HG02610 (cell line): ENCODE measurements at regions not wholly inside any gene's neighbourhood (a gene's known extent, or its start where the extent isn't known, plus 50 kb on each side); places are given as distances from the start of the nearest gene placed in this dataset.

Experiments
- ATAC-seq: cut with Tn5 transposase; IDR thresholded peaks from one replicate; pipeline ENCODE4 v1.9.1; 2021; ENCODE audit warnings: mild to moderate bottlenecking, moderate library complexity; ENCODE audit not compliant: unreplicated experiment

DNA sequence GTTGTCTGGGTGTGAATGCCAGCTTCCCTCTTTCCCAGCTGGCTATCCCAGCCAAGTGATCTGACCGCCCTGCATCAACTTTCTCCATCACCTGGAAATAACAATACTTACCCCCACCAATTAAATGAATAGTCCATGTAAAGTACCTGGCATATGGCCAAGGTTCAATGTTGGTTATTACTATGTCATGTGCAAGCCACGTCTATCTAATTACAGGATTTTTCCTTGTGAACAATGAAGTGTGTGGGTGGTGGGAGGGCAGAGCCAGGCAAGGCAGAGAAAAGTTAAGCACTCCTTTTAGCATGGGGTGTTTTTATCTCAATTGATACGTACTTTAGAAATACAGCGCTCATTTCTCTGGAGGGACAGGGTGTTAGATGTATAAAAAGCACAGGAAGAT is 121.1 kb downstream of the NHLRC3 start:
- no peak for ATAC-seq

DNA sequence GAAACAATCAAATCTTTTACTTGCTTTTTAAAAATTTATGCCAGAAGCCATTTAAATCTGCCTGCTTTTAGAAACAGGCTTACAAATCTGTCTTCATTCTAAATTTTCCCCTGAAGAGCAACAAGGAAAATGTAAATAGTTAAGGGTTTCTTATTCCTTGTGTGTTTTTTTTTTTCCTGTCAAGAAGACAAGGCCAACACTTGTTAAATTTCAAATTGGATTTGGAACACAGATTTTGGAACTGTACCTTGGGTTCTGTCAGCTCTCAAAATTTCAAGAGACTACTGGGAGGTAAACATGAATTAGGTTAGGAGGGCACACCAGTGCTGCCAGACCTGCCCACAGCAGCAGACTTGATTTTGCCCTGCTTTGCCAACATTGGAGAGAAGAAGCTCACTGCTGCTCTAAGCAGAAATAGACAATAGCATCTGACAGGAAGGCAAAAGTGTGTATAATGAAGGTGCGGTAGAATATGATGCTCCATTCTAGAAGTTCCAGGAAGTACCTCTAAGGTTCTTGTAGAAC is 121.7 kb downstream of the NHLRC3 start:
- ATAC-seq: no peak

DNA sequence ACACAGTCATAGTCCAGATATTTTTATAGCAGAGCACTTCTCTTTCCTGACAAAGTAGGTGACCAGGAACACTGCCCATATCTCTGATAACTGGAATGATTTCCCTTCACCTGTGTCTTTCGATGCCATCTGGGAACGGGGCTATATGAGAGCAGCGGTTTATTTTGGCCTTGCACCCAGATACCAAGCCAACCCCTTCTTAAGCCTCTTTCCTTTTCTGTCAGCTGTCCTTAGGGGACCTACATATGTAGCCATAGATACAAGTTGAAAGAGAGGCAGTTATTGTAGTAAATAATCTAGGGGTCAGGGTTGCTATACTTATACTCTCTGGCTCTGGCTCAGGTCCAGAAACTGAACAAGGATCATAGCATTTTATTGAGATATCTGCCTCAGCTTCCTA is 128.8 kb downstream of the NHLRC3 start:
- ATAC-seq: no peak

DNA sequence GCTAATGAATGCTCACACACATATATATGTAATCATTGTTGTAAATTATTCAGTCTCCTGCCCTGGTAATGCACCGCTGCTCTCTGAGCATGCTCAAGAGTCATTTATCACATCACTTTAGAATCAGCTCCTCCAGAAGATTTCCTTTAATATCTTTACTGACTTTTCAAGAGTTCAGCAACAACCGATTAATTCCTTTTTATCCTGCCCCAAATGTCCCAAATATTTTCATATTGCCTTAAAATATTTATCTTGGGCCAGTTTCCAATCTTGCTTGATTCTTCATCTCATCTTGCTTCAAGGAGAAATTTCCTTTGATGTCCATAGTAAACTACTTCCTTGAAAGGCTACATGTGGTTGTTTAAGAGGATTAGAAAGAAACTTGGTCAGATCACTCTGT is 132.5 kb downstream of the NHLRC3 start:
- ATAC-seq: no peak

DNA sequence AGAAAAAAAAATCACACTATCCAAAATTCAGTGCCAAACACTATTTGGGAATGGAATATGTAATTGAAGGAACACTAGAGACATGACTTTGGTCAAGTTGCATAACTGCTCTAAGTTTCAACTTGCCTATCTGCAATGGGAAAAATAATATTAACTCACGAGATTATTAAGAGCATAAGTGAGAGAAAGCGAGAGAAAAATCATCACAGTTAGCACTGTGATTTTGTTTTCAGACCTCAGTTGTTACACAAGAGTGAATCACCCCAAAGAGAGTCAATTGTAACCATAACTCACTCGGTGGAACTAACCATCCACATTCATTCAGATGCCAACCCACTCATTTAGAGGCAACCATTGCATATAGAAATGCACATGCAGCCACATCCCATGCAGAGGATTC is 147.1 kb downstream of the NHLRC3 start:
- no peak for ATAC-seq

DNA sequence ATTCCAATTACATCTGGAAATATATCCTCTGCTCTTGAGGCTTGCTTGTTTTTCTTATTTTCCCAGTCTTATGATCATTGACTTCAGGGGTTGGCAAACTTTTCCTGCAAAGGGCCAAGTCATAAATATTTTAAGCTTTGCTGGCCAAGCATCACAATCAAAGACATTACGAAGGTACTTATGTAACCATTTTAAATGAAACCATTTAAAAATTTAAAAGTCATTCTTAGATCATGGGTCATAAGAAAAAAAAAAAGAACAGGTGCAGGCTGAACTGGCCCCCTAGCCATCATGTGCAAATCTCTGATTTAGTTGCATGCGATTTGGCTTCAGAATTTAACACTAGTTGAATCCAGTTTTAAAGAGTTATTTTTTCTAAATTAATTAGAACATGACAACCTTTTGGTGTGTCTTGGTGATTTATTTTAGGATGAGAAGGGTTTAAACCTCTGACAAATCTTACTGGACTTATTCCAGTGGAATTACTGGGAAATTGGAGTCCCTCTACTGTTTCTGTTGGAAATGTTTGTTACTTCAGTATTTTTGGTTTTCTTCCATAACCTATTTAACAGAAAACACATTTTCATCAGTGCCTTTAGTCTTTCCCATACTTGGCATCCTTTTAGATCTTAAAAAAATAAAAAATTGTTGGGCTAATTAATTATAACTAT is 148.1 kb downstream of the NHLRC3 start:
- no peak for ATAC-seq

DNA sequence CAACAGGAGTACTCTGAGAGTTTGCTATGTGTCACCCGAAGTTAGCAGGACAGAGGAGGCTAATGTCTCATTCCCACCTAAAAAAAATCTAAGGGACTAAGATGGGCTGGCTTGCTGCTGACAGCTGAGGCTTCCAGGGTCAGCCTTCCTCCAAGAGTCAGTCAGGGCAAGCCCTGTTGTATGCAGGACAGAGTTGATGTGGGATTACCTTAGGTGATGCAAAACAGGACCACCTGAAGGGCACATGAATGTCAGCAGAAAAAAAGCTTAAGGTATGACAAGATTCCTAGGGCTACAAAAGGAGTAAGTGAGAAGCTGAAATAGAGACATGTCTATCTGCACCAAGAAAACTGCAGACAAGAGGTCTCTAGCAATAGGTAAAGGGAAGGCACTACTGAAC is 151.5 kb downstream of the NHLRC3 start:
- no peak for ATAC-seq

DNA sequence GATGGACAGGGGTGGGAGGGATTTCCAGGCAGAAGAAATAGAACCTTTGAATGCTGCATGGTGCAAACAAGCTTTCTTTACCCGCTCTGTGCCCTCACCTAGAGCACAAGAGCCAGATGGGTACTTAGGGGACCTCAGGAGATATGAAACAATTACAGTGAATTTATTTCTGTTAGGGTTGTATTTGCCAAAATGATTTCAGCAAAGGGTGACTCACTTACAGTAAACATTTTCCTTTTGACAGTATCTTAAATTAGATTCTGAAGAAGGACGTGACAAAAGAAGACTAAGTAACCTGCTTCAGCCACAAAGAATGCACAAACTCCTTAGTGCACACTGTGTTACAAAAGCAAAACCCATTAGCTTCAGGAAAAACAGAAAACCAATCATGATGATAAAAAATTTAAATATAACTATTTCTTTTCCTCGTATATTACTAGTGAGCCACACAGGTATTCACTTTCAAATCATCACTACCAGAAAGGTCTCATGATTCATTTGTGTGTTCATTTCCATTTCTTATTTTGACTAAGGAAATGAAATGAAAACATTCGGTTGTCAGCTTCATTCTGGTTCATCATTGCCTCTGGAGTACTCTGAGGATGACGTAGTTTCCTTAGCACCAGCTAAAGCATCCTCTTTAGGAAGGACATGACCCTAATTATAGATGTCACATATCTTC is 158.8 kb downstream of the NHLRC3 start:
- ATAC-seq: peak; percentile 94

DNA sequence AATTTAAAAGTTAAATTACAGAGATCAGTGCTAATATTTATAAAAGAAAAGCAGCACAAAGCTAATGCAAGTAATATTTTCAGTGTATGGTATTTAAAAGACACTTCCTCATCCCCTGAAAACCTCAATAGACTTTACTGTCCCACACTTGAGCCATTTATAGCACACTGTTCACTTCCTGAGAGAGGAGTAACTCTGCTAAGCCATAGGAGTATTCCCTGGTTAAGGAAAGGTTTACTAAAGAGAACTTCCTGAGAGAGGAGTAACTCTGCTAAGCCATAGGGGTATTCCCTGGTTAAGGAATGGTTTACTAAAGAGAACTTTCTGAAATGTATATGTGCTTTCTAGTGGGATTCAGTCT is 159.4 kb downstream of the NHLRC3 start:
- ATAC-seq: peak; percentile 28

DNA sequence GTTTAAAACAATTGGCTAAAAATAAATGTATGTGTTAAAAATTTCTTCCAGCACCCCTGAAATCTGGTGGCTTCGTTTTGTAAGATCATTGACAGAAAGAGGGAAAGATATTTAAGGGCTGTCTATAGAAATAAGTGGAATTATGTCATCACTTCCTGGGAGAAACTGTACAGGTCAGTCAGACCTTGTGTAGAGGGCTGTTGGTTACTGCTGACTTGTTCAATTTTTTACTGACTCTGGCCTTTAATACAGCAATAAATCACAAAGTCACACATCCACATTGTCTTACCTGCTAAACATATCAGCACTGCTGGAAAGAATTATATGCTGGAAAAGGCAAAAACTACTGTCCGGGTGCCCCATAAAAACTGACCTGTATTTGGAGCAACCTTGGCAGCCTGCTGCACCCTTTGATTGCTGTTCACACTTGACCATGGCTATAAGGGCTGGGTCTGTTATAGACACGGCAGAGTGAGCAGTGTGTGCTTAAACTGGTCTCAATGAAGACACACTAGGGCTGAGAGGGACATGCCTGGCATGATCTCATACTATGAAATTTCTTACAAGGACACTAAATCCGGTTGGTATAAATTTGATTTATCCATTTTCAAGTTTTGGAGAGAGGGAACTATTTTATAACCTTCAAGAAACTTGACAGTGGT is 162.1 kb downstream of the NHLRC3 start:
- ATAC-seq: no peak

DNA sequence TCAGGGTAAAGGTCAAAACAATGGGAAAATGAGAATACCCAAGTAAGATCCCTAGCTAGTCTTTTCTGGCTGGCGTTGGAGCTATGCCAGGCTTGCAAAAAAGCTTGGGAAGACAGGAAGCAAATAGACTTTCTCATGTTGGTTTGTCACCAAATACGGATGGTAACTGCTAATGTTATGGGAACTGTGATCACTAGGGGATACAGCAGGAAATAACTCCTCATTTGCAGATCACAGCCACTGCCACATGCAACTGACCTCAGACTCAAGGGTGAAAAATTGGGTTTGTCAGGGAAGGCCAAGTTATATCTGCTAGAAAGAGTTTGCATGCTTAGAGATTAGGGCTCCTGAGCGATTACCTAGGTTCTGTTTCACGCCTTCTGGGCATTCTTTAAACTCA is 162.9 kb downstream of the NHLRC3 start:
- no peak for ATAC-seq

DNA sequence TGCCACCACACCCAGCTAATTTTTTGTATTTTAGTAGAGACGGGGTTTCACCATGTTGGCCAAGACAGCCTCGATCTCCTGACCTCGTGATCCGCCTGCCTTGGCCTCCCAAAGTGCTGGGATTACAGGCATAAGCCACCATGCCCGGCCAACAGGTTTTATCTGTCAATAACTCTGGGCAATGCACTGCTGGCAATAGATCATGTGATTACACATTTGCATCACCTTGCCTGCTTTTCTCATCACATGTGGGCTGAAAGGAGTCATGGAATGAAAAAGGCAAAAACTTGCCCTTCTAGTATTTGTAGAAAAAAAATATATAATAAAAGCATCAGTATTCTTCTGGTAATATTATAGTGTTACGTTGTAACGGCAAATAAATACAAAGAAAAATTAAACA is 164.5 kb downstream of the NHLRC3 start:
- no peak for ATAC-seq

DNA sequence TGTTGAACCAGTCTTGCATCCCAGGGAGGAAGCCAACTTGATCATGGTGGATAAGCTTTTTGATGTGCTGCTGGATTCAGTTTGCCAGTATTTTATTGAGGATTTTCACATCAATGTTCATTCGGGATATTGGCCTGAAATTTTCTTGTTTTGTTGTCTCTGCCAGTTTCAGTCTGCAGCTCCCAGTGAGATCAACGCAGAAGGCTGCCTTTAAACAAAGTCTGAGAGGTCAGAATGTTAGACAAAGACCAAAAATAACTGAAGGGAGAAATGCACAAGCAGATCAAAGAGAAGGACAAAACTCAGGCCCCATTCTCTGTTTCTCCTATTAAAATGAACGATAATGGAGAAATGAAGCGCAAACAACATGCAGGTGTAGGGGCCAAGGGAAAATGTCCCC is 170.4 kb downstream of the NHLRC3 start:
- no peak for ATAC-seq

DNA sequence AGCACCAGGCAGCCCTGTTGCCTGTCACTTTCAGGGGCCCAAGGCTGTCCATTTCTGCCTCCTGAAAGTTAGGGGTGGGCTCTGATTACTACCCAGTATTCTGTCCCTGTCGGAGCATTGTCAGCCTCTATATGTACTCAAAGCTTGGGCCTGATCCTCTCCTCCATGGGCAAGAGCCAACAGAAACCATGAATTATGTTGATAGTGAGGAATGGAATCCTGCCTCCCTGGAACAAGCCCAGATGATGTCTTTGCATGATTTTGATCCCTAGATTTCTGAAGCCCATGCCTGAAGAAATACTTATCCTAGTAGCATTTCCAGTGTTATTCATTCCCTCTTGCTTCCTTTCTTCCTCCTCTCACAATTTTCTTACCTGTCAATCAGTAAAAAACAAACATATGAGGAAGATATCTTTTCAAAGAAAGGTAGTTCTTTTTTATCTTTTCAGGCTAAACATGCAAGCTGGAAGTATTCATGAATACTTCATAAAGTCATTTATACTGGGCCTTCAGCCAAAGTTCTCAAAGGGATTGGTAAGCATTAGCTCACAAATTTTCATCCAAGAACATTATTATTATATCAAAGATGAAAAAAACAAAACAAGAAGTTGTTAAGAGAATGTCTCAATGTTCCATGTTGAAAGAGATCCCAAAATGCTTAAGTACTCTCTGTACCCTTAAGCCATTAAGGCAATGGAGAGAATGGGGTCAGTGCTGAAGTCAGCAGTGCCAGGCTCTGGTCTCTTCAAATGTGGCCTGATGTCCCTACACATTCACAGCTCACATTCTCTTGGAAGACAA is 171.7 kb downstream of the NHLRC3 start:
- ATAC-seq: no peak

DNA sequence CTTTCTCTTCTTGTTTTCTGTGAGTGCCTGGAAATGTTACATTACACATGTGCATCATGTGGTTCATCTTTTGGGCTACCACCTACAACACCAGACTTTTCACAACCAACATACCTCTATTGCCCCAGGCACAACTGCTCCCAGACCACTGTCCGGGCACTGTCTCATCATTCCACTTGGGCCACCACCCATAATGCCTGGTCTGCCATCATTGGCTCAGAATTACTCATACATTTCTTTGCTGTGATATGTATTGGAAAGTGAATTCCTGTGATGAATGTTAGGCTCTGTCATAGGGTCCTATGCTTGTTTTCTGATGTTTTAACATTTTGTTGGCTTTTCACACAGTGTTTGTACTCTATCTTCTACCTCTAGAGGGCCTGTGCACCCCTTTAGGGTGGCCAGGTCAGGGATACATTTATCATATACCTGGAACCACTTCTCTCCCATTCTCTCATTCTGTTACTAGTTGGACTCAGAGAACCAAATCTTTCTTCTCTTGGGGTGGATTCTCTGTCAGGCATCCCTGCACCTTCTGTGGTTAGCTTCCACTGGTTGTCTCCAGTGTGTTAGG is 172.8 kb downstream of the NHLRC3 start:
- no peak for ATAC-seq

DNA sequence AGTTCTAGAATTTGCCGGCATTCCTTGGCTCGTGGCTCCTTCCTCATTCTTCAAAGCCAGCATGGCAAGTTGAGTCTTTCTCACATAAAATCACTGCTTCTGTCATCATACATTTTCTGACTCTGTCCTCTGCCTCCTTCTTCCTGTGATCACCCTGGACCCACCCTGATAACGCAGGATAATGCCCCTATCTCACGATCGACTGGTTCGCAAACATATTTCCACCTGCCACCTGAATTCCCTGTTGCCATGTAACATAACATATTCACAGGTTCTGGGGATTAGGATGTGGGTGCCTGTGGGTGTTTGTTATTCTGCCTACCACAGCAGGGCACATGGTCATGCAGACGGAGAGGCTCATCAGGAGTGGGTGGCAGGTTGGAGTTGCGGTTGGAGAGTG is 177.7 kb downstream of the NHLRC3 start:
- ATAC-seq: no peak

DNA sequence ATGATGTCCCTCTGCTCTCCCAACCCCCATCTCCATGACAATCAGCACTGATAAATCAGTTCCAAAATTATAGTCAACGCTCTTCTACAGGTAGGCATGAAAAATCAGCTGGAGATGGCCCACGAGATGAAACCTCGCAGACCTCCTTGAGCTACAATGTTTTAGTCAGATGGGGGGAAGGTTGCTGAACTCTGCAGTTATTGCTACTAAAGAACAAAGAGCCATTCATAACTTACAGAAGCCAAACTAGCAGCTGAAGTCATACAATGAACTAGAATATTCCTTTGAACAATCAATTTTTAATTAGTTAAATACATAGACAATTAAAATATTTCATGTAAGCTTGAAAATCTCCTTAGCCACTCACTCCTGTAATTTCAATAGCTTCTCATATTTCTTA is 179.2 kb downstream of the NHLRC3 start:
- no peak for ATAC-seq

DNA sequence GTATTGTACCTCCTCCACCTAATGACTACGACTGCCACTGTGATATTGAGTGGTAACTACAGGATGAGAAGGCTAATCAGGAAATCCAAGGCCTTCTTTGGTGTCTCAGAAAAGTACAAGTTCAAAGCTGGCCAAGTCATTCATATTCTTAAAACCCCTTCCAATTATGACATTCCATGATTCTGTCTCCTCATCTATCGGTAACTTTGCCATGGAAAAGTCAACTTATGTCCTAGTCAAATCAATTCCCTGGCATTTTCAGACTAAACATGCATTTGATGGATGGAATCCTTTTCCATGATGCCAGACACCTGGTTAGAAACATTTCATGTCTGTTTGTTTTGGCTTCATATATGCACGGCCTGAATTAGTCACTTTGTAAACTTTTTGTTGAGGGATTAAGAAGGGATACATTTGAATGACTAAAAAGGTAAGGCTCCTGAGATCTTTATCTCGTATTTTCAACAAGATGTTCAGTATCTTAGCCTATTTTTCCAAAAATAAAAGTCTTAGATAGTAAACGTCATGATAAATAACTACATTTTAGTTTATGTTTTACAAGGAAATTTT is 186.5 kb downstream of the NHLRC3 start:
- no peak for ATAC-seq

DNA sequence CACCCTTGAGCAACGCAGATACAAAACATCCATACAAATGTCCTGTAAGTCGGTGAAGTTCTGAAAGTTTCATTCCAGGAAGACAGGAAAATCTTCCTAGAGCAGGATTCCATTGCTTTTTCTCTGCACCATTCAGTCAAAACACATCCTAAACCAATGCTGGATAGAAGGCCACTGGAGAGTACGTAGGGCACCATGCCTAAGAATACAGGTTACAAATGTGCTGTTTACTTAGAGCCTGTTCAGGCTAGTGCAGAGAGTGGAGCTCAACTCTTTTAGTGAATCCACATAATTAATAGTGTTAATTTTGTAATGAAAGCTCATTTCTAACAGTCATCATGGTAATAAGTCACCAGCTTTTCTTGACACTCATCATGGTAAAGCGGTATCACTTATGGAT is 187.6 kb downstream of the NHLRC3 start:
- no peak for ATAC-seq

DNA sequence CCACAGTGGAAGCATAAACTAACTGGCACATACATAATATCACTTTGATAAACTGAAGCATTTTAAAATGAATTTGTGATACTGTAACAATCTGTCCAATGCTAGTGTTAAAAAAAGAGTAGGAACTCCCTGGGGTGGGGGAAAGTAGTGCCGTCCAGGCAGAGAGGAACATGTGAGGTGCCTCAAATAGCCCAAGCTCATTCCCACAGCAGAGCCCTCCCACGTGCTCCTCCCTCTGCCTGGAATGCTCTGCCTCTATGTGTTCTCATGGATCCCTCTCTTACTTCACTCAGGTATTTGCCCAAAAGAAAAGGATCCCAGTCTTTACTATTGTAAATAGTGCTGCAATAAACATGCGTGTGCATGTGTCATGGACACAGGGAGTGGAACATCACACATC is 188.1 kb downstream of the NHLRC3 start:
- no peak for ATAC-seq
